ENCODE measurements at regions not wholly inside any gene's neighbourhood (a gene's known extent, or its start where the extent isn't known, plus 50 kb on each side); places are given as distances from the start of the nearest gene placed in this dataset.

DNA sequence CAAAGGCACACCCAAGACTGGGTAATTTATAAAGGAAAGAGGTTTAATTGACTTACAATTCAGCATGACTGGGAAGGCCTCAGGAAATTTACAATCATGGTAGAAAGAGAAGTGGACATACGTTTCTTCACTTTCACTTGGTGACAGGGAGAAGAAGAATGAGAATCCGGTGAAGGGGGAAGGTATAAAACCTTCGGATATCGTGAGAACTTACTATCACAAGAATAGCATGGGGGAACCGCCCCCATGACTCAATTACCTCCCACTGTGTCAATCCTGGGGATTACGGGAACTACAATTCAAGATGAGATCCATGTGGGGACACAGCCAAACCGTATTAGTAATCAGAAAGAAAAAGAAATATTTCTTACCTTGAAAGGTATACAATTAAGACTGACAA is 782.9 kb upstream of the HS3ST1 start:
- no peak for TF ChIP-seq CTCF (IDR thresholded peaks at IDR 0.05)
- TF ChIP-seq POLR2A (IDR thresholded peaks at IDR 0.05) = no peak
- no peak for TF ChIP-seq POLR2AphosphoS5 (IDR thresholded peaks at IDR 0.05)
- TF ChIP-seq EP300 (IDR thresholded peaks at IDR 0.05) = no peak

Data from sigmoid colon (tissue), 4 donors.